Breast epithelium (tissue), 4 donors: ENCODE measurements at regions not wholly inside any gene's neighbourhood (a gene's known extent, or its start where the extent isn't known, plus 50 kb on each side); places are given as distances from the start of the nearest gene placed in this dataset.

ENCODE experiments used
- DNase-seq, 2 donors: peaks; one replicate each; pipeline ENCODE4 v3.0.0-alpha.2; 2019; ENCODE audit warnings: low spot score in 2 of 2
- H3K27ac ChIP-seq, 2 donors: fragments of 200-600 bp; sonication (generic) in 1 of 2; one replicate each; pipeline ENCODE4 v1.5.1; 2016 to 2019; ENCODE audit warnings: mild to moderate bottlenecking in 1 of 2
- H3K27me3 ChIP-seq, 2 donors: fragments of 200-600 bp; sonication (generic) in 1 of 2; one replicate each; pipeline versions ENCODE4 v1.5.1 to v1.6.0; 2017 to 2019; ENCODE audit warnings: control low read depth in 1 of 2, mild to moderate bottlenecking in 1 of 2
- H3K36me3 ChIP-seq: fragments of 200-600 bp; one replicate; pipeline ENCODE4 v1.5.1; 2019
- H3K4me1 ChIP-seq, 2 donors: fragments of 200-600 bp; sonication (generic); one replicate each; pipeline ENCODE4 v1.5.1; 2016 to 2019; ENCODE audit warnings: control low read depth in 1 of 2
- H3K4me3 ChIP-seq, 3 donors: fragments of 200-600 bp; sonication (generic); 1 replicate in 2 of 3; 2 replicates in 1 of 3; pipeline ENCODE4 v1.5.1; 2016 to 2019; ENCODE audit warnings: mild to moderate bottlenecking in 3 of 3, moderate library complexity in 2 of 3
- H3K9me3 ChIP-seq, 2 donors: fragments of 200-600 bp; sonication (generic) in 1 of 2; one replicate each; pipeline ENCODE4 v1.5.1; 2016 to 2019; ENCODE audit warnings: control low read depth in 1 of 2
- POLR2A ChIP-seq: fragments of 450-650 bp; IDR thresholded peaks from one replicate; pipeline ENCODE4 v1.6.1; 2016; ENCODE audit warnings: antibody characterized with exemption, mild to moderate bottlenecking, moderate library complexity
- POLR2AphosphoS5 ChIP-seq, 3 donors: sonication (generic); formaldehyde crosslinking; IDR thresholded peaks; one replicate each; pipeline ENCODE4 v1.6.1; 2017; ENCODE audit warnings: antibody characterized with exemption in 3 of 3
- intact Hi-C: fragments of 100-400 bp; cut with DNase I; formaldehyde crosslinking; loops from one replicate; pipeline ENCODE4 v1.15.1; 2023; ENCODE audit warnings: low total_unique reads
- TF ChIP-seq, protein P1 (sequence below), 3 donors: fragments of 450-650 bp; IDR thresholded peaks; one replicate each; pipeline ENCODE4 v1.5.1; 2016 to 2017; ENCODE audit warnings: antibody characterized with exemption in 3 of 3, mild to moderate bottlenecking in 3 of 3, moderate library complexity in 3 of 3

DNA sequence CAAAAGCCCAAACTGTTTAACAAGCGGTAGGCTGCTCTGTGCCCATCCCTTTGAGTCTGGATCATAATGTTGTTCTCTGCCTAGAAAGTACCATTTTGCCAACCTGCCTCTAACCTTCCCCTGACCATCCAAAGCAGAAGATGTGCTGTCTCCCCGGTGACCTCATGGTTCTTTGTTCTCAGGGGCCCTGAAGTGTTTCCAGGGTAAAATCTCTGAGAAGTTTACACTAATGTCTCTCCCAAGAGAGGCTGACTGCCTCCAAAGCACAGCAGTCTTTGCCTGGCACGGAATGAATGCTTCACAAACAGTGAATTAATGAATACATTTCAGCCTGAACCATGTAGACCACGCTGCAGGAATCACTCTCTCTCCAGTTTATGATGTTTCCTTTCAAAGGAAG lies 523.8 kb upstream of the CELF2 start:
- intact Hi-C loops, result no loop called here
- H3K27me3 ChIP-seq, result no peaks in the 10 kb centered on the region
- no peaks in the 10 kb centered on the region for H3K9me3 ChIP-seq
- H3K36me3 ChIP-seq, result no peaks in the 10 kb centered on the region
- no peak for TF ChIP-seq POLR2A
- TF ChIP-seq POLR2AphosphoS5 (IDR thresholded peaks at IDR 0.05), result no peak
- TF ChIP-seq, protein P1, sequence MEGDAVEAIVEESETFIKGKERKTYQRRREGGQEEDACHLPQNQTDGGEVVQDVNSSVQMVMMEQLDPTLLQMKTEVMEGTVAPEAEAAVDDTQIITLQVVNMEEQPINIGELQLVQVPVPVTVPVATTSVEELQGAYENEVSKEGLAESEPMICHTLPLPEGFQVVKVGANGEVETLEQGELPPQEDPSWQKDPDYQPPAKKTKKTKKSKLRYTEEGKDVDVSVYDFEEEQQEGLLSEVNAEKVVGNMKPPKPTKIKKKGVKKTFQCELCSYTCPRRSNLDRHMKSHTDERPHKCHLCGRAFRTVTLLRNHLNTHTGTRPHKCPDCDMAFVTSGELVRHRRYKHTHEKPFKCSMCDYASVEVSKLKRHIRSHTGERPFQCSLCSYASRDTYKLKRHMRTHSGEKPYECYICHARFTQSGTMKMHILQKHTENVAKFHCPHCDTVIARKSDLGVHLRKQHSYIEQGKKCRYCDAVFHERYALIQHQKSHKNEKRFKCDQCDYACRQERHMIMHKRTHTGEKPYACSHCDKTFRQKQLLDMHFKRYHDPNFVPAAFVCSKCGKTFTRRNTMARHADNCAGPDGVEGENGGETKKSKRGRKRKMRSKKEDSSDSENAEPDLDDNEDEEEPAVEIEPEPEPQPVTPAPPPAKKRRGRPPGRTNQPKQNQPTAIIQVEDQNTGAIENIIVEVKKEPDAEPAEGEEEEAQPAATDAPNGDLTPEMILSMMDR (IDR thresholded peaks at IDR 0.05), result no peak
- DNase-seq, result no peak
- no peak overlapping the region for H3K27ac ChIP-seq
- H3K4me3 ChIP-seq, result no peak overlapping the region
- H3K4me1 ChIP-seq, result no peaks in the 10 kb centered on the region

DNA sequence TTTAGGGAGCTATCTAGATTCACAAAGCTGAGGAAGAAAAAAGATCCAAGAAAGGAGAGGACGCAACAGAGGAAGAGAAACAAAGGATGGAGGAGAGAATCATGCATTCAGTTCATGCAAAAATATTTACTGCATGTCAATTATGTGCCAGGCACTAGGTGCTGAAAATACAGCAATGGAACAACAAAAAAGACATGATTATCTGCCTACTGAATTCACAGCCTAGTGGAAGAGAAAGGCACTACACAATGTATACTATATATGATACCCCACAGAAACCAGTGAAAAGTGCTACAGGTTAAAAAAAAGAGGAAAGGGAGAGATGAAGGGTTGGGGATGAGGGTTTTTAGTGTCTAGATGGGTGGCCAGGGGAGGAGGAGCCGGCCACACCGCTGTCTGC lies 520.4 kb upstream of the CELF2 start:
- TF ChIP-seq POLR2A (no peak), POLR2AphosphoS5 (IDR thresholded peaks at IDR 0.05) (no peak)
- TF ChIP-seq, protein P1 (IDR thresholded peaks at IDR 0.05), result no peak
- no peak for DNase-seq
- Histone ChIP-seq H3K4me3 (no peak overlapping the region), H3K9me3 (peaks cover 0 to 5% of the 10 kb centered on the region in 2 donors), H3K4me1 (no peaks in the 10 kb centered on the region), H3K27me3 (no peaks in the 10 kb centered on the region), H3K27ac (no peak overlapping the region), H3K36me3 (no peaks in the 10 kb centered on the region)
- intact Hi-C loops, result no loop called here

DNA sequence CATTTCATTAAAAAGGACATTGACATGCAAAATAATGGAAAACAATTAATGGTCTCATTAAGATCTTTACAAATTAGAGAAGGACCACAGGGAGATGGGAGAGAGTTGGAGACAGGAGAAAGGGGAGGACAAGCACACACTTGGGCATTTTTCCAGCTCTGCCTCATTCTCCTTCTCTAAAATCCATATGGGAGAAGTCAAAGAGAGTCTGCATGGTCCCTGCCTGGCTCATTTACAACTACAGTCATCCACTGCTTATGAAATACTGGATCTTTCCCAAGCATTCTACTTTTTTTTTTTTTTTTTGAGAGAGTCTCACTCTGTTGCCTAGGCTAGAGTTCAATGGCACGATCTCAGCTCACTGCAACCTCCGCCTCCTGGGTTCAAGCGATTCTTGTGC lies 518.9 kb upstream of the CELF2 start:
- Histone ChIP-seq H3K36me3 (no peaks in the 10 kb centered on the region), H3K9me3 (peaks cover 0 to 5% of the 10 kb centered on the region in 2 donors), H3K4me1 (no peaks in the 10 kb centered on the region), H3K4me3 (no peak overlapping the region), H3K27ac (no peak overlapping the region), H3K27me3 (no peaks in the 10 kb centered on the region)
- TF ChIP-seq, protein P1 (IDR thresholded peaks at IDR 0.05), result no peak
- TF ChIP-seq POLR2AphosphoS5 (IDR thresholded peaks at IDR 0.05) (no peak), POLR2A (no peak)
- intact Hi-C loops, result no loop called here
- no peak for DNase-seq

DNA sequence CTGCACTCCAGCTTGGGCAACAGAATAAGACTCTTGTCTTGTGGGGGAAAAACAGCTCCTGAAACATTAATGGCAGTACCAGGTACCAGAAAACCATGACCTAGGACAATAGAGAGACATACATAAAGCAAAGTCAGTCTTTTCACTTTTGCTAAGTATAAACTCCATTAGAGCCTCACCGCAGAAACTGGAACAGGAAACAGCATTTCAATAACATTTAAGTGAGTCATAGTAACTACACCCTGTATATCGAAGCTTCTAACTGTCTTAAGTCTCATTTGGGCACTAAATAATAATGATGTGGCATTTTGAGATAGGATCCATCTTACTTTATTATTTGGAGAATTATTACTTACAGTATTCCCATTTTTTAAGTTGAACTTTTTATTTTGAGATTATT lies 517.8 kb upstream of the CELF2 start:
- H3K4me1 ChIP-seq, result no peaks in the 10 kb centered on the region
- intact Hi-C loops, result no loop called here
- H3K27me3 ChIP-seq, result no peaks in the 10 kb centered on the region
- no peak for DNase-seq
- no peaks in the 10 kb centered on the region for H3K36me3 ChIP-seq
- no peak overlapping the region for H3K4me3 ChIP-seq
- TF ChIP-seq POLR2AphosphoS5 (IDR thresholded peaks at IDR 0.05) (no peak), POLR2A (no peak)
- TF ChIP-seq, protein P1 (IDR thresholded peaks at IDR 0.05), result no peak
- peaks cover 0 to 5% of the 10 kb centered on the region in 2 donors for H3K9me3 ChIP-seq
- no peak overlapping the region for H3K27ac ChIP-seq

DNA sequence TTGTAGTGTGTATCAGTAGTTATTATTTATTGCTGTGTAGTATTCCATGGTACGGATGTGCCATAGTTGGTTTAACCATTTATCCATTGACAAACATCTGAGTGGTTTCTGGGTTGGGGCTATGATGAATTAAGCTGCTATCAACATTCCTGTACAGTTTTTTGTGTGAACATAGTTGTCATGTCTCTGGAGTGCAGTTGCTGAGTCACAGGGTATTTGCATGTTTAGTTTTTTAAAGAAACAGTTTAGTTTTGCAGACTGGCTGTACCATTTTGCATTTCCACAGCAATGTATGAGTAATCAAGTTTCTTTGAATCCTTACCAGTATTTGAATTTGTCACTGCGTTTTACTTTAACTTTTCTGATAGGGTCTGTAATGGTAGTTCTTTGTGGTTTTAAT lies 516.7 kb upstream of the CELF2 start:
- TF ChIP-seq POLR2A (no peak), POLR2AphosphoS5 (IDR thresholded peaks at IDR 0.05) (no peak)
- TF ChIP-seq, protein P1 (IDR thresholded peaks at IDR 0.05), result no peak
- no peak overlapping the region for H3K27ac ChIP-seq
- H3K9me3 ChIP-seq, result peaks cover 0 to 5% of the 10 kb centered on the region in 2 donors
- H3K27me3 ChIP-seq, result no peaks in the 10 kb centered on the region
- H3K4me1 ChIP-seq, result no peaks in the 10 kb centered on the region
- intact Hi-C loops, result no loop called here
- no peak for DNase-seq
- no peaks in the 10 kb centered on the region for H3K36me3 ChIP-seq
- no peak overlapping the region for H3K4me3 ChIP-seq
